ENCODE measurements at regions not wholly inside any gene's neighbourhood (a gene's known extent, or its start where the extent isn't known, plus 50 kb on each side); places are given as distances from the start of the nearest gene placed in this dataset.
"Not testable (repeated sequence)": the region's sequence is repeated elsewhere in the genome, so short reads cannot be mapped to it uniquely, and the experiment has no call there.

DNA sequence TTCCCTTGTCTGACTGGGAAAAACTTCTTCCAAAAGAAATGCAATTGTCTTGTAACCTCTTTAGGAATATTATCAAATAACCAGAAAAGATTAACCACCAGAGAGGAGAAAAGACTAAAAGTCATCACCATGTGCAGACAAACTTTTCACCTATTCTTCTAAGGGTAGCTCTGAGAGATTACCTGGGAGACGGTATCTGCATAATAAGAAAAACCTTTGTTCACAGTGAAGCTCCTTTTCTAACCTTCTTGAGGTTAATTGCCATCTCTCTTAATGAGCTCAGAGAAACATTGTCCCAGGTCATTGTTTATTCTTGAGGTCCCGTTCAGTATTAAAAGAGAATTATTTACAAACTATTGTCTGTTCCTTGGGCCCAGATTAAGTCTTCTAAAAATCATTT is 1091.2 kb upstream of the LRRTM1 start:
- TF ChIP-seq, protein P1, sequence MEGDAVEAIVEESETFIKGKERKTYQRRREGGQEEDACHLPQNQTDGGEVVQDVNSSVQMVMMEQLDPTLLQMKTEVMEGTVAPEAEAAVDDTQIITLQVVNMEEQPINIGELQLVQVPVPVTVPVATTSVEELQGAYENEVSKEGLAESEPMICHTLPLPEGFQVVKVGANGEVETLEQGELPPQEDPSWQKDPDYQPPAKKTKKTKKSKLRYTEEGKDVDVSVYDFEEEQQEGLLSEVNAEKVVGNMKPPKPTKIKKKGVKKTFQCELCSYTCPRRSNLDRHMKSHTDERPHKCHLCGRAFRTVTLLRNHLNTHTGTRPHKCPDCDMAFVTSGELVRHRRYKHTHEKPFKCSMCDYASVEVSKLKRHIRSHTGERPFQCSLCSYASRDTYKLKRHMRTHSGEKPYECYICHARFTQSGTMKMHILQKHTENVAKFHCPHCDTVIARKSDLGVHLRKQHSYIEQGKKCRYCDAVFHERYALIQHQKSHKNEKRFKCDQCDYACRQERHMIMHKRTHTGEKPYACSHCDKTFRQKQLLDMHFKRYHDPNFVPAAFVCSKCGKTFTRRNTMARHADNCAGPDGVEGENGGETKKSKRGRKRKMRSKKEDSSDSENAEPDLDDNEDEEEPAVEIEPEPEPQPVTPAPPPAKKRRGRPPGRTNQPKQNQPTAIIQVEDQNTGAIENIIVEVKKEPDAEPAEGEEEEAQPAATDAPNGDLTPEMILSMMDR (conservative IDR thresholded peaks at IDR 0.05): no peak
- H3K27ac ChIP-seq: no peak overlapping the region

DNA sequence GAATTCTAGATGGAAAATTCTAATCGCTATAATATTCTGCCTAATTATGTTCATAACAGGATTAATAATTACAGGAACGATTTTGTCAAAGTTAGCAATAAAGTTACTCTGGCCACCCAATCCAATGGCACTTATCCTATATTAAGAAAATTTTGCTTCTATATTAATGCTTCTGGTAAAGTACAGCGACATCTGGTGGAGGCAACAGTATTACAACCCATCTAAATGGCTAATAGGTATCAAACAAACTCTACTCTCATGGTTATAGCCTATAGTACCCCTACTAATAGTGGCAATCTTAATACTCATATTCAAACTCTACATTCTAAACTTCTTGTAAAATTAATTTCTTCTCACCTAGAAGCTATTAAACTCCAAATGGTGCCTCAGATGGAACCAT is 1084.7 kb upstream of the LRRTM1 start:
- H3K27ac ChIP-seq: no peak overlapping the region
- TF ChIP-seq, protein P1 (conservative IDR thresholded peaks at IDR 0.05): peak; percentile 21; the same call in 1 of the 2 replicates

DNA sequence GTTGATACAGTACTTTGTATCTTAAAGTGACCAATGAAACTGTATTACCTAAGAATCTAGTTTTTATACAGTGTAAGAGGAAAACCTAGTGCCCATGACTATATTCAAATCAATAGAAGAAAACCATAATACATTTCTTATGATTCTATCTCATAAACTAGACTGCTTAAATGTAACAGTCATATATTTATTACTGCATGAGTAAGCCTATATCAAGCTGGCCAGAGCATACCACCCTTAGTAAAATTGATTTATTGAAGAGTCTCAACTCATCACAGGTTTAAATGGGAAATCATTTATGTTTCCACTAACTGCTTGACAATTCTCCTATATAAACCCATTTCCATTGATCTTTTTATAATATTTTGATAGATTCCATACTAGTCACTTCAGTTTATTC is 1059.2 kb upstream of the LRRTM1 start:
- H3K27ac ChIP-seq: no peak overlapping the region
- TF ChIP-seq, protein P1 (conservative IDR thresholded peaks at IDR 0.05): no peak

DNA sequence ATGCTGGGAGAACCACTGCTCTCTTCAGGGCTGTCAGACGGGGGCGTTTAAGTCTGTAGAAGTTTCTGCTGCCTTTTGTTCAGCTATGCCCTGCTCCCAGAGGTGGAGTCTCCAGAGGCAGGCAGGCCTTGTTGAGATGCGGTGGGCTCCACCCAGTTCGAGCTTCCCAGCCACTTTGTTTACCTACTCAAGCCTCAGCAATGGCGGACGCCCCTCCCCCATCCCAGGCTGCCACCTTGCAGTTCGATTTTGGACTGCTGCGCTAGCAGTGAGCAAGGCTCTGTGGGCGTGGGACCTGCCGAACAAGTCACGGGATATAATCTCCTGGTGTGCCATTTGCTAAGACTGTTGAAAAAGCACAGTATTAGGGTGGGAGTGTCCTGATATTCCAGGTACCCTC is 1057.9 kb upstream of the LRRTM1 start:
- not testable (repeated sequence) for H3K27ac ChIP-seq

DNA sequence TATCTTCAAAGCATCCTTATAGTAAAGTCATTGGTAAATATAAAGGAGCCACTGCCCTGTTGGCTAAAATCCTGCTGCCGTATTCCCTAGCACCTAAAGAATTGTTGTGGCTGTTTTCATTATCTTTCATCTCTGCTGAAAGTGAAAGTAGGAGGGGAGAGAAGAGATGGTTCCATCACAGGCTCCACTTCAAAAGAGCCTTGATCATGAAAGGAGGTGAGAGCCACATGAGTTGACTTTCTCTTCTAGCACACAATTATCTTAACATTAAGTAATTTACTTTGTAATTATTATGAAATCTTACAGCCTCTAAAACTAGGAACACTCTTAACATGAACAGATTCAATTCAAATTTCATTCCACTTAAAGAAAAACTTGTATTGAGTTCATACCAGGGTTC is 1050.9 kb upstream of the LRRTM1 start:
- no peak overlapping the region for H3K27ac ChIP-seq
- TF ChIP-seq, protein P1 (conservative IDR thresholded peaks at IDR 0.05): no peak

DNA sequence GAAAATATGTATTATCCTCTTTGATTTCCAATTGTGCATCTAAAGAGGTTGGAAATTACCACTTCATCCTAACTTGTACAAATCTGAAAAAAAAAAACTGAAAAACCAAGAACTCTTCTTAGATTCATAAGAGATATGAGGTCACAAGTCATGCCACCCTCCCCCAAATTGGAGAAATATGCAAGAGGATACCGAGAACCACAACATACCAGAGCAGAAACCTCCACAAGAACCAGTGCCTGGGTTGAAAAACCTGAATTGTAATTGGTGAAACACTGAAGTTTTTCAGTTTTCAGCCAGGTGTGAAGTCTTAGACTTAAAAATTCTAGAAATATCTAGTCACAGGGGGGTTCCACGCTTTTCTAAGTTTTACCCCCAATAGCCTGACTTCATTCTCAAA is 1029.5 kb upstream of the LRRTM1 start:
- TF ChIP-seq, protein P1 (conservative IDR thresholded peaks at IDR 0.05): no peak

DNA sequence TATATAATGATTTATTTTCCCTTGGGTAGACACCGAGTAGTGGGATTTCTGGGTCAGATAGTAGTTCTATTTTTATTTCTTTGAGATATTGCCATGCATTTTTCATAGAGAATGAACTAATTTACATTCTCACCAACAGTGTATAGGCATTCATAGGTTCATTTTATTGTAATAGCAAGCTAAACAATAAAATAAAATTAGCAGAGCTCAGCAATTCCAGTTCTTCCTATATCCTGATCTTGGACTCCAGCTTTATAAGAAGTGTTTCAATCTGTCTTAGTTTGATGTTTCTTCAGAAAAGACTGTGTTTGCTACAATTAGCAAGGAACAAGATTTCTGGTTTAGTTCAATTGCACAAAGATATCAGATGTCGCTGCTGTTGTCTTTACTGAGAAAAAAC is 1024.4 kb upstream of the LRRTM1 start:
- TF ChIP-seq, protein P1 (conservative IDR thresholded peaks at IDR 0.05): no peak
- no peak overlapping the region for H3K27ac ChIP-seq

More for the DNA sequence above, 1029.5 kb upstream of the LRRTM1 start:
- H3K27ac ChIP-seq: no peak overlapping the region

DNA sequence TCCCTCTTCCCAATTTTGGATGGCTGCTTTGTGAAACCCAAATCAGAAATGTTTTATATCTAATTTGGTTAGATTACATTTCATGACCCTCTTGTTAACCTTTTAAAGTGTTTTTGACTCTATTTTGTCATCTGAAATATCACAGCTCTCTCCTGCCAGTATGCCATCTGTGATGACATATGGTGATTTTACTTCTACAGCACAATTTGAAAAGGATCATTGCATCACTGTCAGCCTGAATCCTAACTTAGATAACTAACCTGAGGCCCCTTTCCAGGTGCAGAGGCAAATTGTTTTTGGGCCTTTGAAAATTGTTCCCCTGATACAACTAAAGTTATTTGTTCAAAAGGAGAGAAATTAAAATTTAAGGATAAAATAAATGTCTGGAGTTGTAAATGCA is 1023.4 kb upstream of the LRRTM1 start:
- TF ChIP-seq, protein P1 (conservative IDR thresholded peaks at IDR 0.05): no peak
- H3K27ac ChIP-seq: no peak overlapping the region

Data from VCaP (cell line).